ENCODE measurements at regions not wholly inside any gene's neighbourhood (a gene's known extent, or its start where the extent isn't known, plus 50 kb on each side); places are given as distances from the start of the nearest gene placed in this dataset.

GRCh38 chr1:88043834-88044233 lies 640.2 kb upstream of the PKN2 start:
- Histone ChIP-seq H2AFZ (ENCODE audit: low read length) (no peak overlapping the region), H3K4me1 (ENCODE audit: insufficient read depth, low read length) (no peaks in the 10 kb centered on the region), H3K4me2 (ENCODE audit: insufficient read depth, low read length) (no peak overlapping the region), H4K20me1 (ENCODE audit: insufficient read depth, low read length) (no peaks in the 10 kb centered on the region), H3K27me3 (ENCODE audit: insufficient read depth, low read length) (no peaks in the 10 kb centered on the region), H3K79me2 (ENCODE audit: insufficient read depth, low read length) (no peaks in the 10 kb centered on the region), H3K36me3 (ENCODE audit: insufficient read depth, low read length) (no peaks in the 10 kb centered on the region), H3K27ac (ENCODE audit: low read depth, low read length) (no peak overlapping the region), H3K9me3 (ENCODE audit: low read depth, low read length) (peaks cover 2% of the 10 kb centered on the region), H3K4me3 (ENCODE audit: insufficient read depth, low read length) (no peak overlapping the region)
- no peak for TF ChIP-seq CTCF (IDR thresholded peaks at IDR 0.05; ENCODE audit: extremely low read depth, low read depth, low read length)
- DNase-seq (ENCODE audit: insufficient read length, low spot score, missing footprints): no peak

- Histone ChIP-seq H3K79me2 (ENCODE audit: insufficient read depth, low read length) (no peaks in the 10 kb centered on the region), H4K20me1 (ENCODE audit: insufficient read depth, low read length) (no peaks in the 10 kb centered on the region), H3K4me3 (ENCODE audit: insufficient read depth, low read length) (no peak overlapping the region), H3K4me2 (ENCODE audit: insufficient read depth, low read length) (no peak overlapping the region), H2AFZ (ENCODE audit: low read length) (peak overlapping the region; percentile 38), H3K4me1 (ENCODE audit: insufficient read depth, low read length) (no peaks in the 10 kb centered on the region), H3K36me3 (ENCODE audit: insufficient read depth, low read length) (no peaks in the 10 kb centered on the region), H3K27ac (ENCODE audit: low read depth, low read length) (no peak overlapping the region), H3K27me3 (ENCODE audit: insufficient read depth, low read length) (no peaks in the 10 kb centered on the region), H3K9me3 (ENCODE audit: low read depth, low read length) (no peaks in the 10 kb centered on the region)
- no peak for DNase-seq (ENCODE audit: insufficient read length, low spot score, missing footprints)
- no peak for TF ChIP-seq CTCF (IDR thresholded peaks at IDR 0.05; ENCODE audit: extremely low read depth, low read depth, low read length)
Measured at GRCh38 chr1:88052167-88052566, 631.9 kb upstream of the PKN2 start.

GRCh38 chr1:88053065-88053464 lies 631.0 kb upstream of the PKN2 start:
- no peaks in the 10 kb centered on the region for H3K4me1 ChIP-seq (ENCODE audit: insufficient read depth, low read length)
- no peak overlapping the region for H3K27ac ChIP-seq (ENCODE audit: low read depth, low read length)
- no peak for DNase-seq (ENCODE audit: insufficient read length, low spot score, missing footprints)
- no peak for TF ChIP-seq CTCF (IDR thresholded peaks at IDR 0.05; ENCODE audit: extremely low read depth, low read depth, low read length)
- no peaks in the 10 kb centered on the region for H3K27me3 ChIP-seq (ENCODE audit: insufficient read depth, low read length)
- H3K79me2 ChIP-seq (ENCODE audit: insufficient read depth, low read length): no peaks in the 10 kb centered on the region
- H4K20me1 ChIP-seq (ENCODE audit: insufficient read depth, low read length): no peaks in the 10 kb centered on the region
- H3K4me3 ChIP-seq (ENCODE audit: insufficient read depth, low read length): no peak overlapping the region
- H3K36me3 ChIP-seq (ENCODE audit: insufficient read depth, low read length): no peaks in the 10 kb centered on the region
- no peak overlapping the region for H3K4me2 ChIP-seq (ENCODE audit: insufficient read depth, low read length)
- H3K9me3 ChIP-seq (ENCODE audit: low read depth, low read length): no peaks in the 10 kb centered on the region
- no peak overlapping the region for H2AFZ ChIP-seq (ENCODE audit: low read length)

- Histone ChIP-seq H3K4me2 (ENCODE audit: insufficient read depth, low read length) (no peak overlapping the region), H3K36me3 (ENCODE audit: insufficient read depth, low read length) (no peaks in the 10 kb centered on the region), H3K4me1 (ENCODE audit: insufficient read depth, low read length) (peaks cover 5% of the 10 kb centered on the region), H4K20me1 (ENCODE audit: insufficient read depth, low read length) (no peaks in the 10 kb centered on the region), H3K27me3 (ENCODE audit: insufficient read depth, low read length) (no peaks in the 10 kb centered on the region), H3K9me3 (ENCODE audit: low read depth, low read length) (no peaks in the 10 kb centered on the region), H3K79me2 (ENCODE audit: insufficient read depth, low read length) (no peaks in the 10 kb centered on the region), H2AFZ (ENCODE audit: low read length) (no peak overlapping the region), H3K4me3 (ENCODE audit: insufficient read depth, low read length) (no peak overlapping the region), H3K27ac (ENCODE audit: low read depth, low read length) (no peak overlapping the region)
- DNase-seq (ENCODE audit: insufficient read length, low spot score, missing footprints): no peak
- TF ChIP-seq CTCF (IDR thresholded peaks at IDR 0.05; ENCODE audit: extremely low read depth, low read depth, low read length): no peak
Measured at GRCh38 chr1:88056881-88057280, 627.2 kb upstream of the PKN2 start.

Data from osteoblast (primary cell).